GM06990 (cell line): ENCODE measurements at regions not wholly inside any gene's neighbourhood (a gene's known extent, or its start where the extent isn't known, plus 50 kb on each side); places are given as distances from the start of the nearest gene placed in this dataset.

Experiments used
- DNase-seq: peaks from one replicate; pipeline ENCODE4 v3.0.0-alpha.2; 2011; ENCODE audit not compliant: insufficient read length; ENCODE audit errors: extremely low read depth
- H3K27me3 ChIP-seq: replicated peaks from 2 replicates; pipeline ENCODE4 v1.6.0; 2011; ENCODE audit warnings: low read length; ENCODE audit not compliant: control insufficient read depth, insufficient read depth
- H3K36me3 ChIP-seq: 2 replicates; pipeline ENCODE4 v1.5.1; 2011; ENCODE audit warnings: low read length; ENCODE audit not compliant: control insufficient read depth, insufficient read depth
- H3K4me3 ChIP-seq: replicated peaks from 2 replicates; pipeline ENCODE4 v1.5.1; 2011; ENCODE audit warnings: low read depth, mild to moderate bottlenecking, control low read depth, low read length
- TF ChIP-seq, protein P1 (sequence below): IDR thresholded peaks from 2 replicates; pipeline ENCODE4 v1.5.1; 2011; ENCODE audit warnings: low read length, control low read depth, mild to moderate bottlenecking, inconsistent platforms; ENCODE audit not compliant: insufficient read depth, poor library complexity, severe bottlenecking

DNA sequence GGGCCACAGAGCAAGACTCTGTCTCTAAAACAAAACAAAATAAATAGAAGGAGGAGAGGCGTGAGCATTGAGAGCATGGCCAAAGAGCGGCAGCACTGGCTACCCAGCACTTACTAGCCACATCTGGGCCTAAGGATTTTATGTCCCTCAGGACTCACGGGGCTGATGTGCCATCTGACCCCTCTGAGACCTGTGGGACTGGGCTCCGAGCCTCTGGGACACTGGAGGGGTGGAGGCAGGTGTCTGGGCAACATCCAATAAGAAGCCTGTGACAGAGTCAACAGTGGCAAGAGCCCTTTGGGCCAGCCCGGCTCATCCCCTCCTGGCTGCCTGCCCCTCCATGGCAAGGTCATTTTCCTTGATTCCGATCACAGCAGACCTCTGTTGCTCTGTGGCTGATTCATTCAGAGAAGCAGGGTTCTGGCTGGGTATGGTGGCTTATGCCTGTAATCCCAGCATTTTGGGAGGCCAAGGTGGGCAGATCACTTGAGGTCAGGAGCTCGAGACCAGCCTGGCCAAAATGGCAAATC lies 60.7 kb downstream of the RRM2 start:
- Histone ChIP-seq H3K36me3 (no peaks in the 10 kb centered on the region), H3K4me3 (no peak overlapping the region), H3K27me3 (no peaks in the 10 kb centered on the region)
- DNase-seq: no peak
- TF ChIP-seq, protein P1, sequence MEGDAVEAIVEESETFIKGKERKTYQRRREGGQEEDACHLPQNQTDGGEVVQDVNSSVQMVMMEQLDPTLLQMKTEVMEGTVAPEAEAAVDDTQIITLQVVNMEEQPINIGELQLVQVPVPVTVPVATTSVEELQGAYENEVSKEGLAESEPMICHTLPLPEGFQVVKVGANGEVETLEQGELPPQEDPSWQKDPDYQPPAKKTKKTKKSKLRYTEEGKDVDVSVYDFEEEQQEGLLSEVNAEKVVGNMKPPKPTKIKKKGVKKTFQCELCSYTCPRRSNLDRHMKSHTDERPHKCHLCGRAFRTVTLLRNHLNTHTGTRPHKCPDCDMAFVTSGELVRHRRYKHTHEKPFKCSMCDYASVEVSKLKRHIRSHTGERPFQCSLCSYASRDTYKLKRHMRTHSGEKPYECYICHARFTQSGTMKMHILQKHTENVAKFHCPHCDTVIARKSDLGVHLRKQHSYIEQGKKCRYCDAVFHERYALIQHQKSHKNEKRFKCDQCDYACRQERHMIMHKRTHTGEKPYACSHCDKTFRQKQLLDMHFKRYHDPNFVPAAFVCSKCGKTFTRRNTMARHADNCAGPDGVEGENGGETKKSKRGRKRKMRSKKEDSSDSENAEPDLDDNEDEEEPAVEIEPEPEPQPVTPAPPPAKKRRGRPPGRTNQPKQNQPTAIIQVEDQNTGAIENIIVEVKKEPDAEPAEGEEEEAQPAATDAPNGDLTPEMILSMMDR: no peak

DNA sequence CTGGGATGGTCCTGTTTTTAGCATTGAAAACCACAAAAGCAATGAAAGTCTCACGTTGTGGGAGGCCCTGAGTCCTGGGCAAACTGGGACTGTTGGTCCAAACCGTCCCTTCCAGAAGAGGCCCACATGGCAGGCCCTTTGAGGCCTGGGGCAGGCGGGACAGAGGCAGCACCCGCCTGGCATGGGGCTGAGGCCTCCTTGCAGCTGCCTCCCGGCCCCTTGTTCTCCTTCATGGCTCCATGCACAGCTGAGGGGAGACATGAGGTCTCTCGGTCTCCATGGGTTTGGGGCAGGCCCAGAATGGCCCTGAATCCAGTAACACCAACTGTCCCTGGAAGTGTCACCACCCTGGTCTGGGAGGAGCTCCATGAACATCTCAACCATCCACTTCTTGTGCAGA lies 61.9 kb downstream of the RRM2 start:
- TF ChIP-seq, protein P1: no peak
- H3K36me3 ChIP-seq: no peaks in the 10 kb centered on the region
- DNase-seq: no peak
- no peak overlapping the region for H3K4me3 ChIP-seq
- H3K27me3 ChIP-seq: no peaks in the 10 kb centered on the region

DNA sequence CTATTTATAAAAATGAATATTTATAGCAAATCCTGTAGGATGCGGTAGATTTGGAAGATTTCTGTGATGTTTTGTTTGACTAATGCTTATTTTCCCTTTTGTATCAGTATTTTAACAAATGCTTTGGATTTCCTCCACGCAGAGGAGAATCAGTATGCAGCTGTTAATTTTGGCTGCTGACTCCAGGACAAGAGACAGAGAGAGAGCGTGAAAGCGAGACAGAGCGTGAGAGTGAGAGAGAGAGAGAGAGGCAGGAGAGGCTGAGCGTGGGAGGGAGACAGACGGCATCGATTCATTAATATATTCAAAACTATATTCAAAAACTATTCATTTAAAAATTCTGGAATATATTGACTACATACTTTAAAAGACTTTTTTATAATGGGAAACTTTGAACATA lies 62.5 kb downstream of the RRM2 start:
- no peaks in the 10 kb centered on the region for H3K36me3 ChIP-seq
- DNase-seq: no peak

DNA sequence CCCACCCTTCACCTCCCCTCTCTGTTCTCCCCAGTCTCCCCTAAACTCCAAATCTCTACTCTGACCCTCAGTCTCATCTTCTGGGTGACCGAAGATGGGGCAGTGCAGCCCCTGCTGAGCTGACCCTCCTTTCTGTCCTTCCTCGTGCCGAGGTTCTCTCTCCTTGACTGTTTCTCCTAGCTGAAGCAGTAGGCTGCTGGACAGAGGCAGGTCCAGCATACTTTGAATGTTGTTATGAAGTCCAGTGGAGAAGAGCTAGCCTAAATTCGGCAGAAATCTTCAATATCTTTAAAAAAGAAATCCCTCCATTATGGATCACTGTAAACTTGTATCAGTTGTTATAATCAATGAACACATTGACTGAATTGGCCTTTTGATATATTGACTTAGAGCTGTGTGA lies 63.2 kb downstream of the RRM2 start:
- no peaks in the 10 kb centered on the region for H3K27me3 ChIP-seq
- no peak overlapping the region for H3K4me3 ChIP-seq
- DNase-seq: no peak
- H3K36me3 ChIP-seq: no peaks in the 10 kb centered on the region
- TF ChIP-seq, protein P1: no peak

More for the DNA sequence above, 62.5 kb downstream of the RRM2 start:
- TF ChIP-seq, protein P1: no peak
- H3K27me3 ChIP-seq: no peaks in the 10 kb centered on the region
- no peak overlapping the region for H3K4me3 ChIP-seq

DNA sequence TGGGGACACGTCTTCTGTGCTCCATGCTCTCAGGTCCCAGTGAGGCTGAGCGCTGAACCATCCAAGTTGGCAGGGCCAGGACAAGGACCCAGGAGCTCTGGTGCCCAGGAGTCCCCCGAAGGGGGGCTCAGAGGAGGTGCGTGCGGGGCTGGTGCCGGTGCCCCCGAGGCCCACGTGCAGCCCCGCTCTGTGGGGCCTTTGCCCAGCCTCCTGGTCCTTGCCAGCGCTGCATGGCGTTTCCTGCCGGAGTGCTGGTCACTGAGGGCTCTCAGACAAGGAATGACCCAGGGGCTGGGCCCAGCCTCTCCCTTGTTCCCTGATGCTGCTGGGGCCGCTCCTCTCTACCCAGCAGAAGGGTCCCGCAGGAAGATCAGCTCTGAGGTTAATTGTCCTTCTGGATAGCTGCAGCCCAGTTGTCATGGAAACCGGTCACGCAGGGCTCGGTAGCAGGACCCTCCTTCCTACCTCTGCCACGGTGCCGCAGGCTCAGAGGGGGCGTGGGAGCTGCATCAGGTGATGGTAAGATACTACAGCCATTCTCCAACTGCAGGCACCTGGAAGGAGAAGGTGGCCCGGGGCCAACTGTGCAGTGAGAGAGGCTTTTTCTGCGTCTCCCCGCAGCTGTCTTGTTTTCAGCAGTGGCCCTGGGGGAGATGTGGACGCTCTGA lies 64.5 kb downstream of the RRM2 start:
- Histone ChIP-seq H3K27me3 (no peaks in the 10 kb centered on the region), H3K4me3 (no peak overlapping the region), H3K36me3 (no peaks in the 10 kb centered on the region)
- DNase-seq: no peak
- TF ChIP-seq, protein P1: no peak

DNA sequence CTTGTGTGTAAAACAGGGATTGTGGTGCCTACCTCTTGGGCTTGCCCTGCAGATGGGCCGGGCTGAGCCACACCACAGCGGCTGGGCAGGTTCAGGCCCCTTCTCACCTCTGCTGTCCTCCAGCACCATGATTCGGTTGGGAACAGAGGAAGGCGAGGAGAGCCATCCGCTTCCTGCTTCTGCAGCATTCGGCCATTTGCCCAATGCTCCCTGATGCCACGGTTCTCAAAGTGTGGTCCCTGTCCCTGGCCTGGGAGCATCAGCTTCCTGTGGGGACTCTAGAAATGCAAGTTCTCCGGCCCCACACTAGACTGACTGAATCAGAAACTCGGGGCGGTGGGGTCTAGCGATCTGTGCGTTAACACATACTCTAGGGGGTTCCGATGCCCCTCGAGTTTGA lies 65.1 kb downstream of the RRM2 start:
- TF ChIP-seq, protein P1: no peak
- Histone ChIP-seq H3K4me3 (no peak overlapping the region), H3K27me3 (no peaks in the 10 kb centered on the region), H3K36me3 (no peaks in the 10 kb centered on the region)
- DNase-seq: no peak
